HEK293 (cell line): ENCODE measurements at regions not wholly inside any gene's neighbourhood (a gene's known extent, or its start where the extent isn't known, plus 50 kb on each side); places are given as distances from the start of the nearest gene placed in this dataset.

Experiments
- CTCF ChIA-PET: fragments of 350-600 bp; formaldehyde crosslinking; extraction: SDS; loops from one replicate; lab custom pipeline; 2021; ENCODE audit warnings: antibody characterized with exemption; lab: Yijun Ruan, JAX
- POLR2A ChIA-PET: fragments of 300-600 bp; formaldehyde crosslinking; extraction: SDS; loops from one replicate; lab custom pipeline; 2020; ENCODE audit warnings: antibody characterized with exemption, inconsistent platforms; lab: Yijun Ruan, JAX
- H3K27ac ChIP-seq: fragments of 200-500 bp; sonication (Bioruptor generic); 2 replicates; pipeline ENCODE4 v1.5.1; 2014; ENCODE audit warnings: low read depth, low read length, control low read depth, inconsistent platforms; ENCODE audit errors: extremely low read depth
- H3K36me3 ChIP-seq, 2 experiments: fragments of 200-500 bp in 1 of 2; sonication (Bioruptor generic) in 1 of 2; 1 replicate in 1 of 2; 2 replicates in 1 of 2; pipeline ENCODE4 v1.5.1; 2014 to 2017; ENCODE audit warnings: inconsistent platforms in 2 of 2, low read length in 2 of 2; ENCODE audit not compliant: control insufficient read depth in 2 of 2, insufficient read depth in 1 of 2
- H3K4me1 ChIP-seq: fragments of 200-500 bp; sonication (Bioruptor generic); 2 replicates; pipeline ENCODE4 v1.5.1; 2014; ENCODE audit warnings: mild to moderate bottlenecking, low read length, inconsistent platforms; ENCODE audit not compliant: control insufficient read depth, insufficient read depth
- H3K4me3 ChIP-seq: 2 replicates; pipeline ENCODE4 v1.5.1; 2011; ENCODE audit warnings: low read depth, mild to moderate bottlenecking, control low read depth, low read length, moderate library complexity
- H3K9me3 ChIP-seq: fragments of 200-500 bp; sonication (Bioruptor generic); 2 replicates; pipeline ENCODE4 v1.5.1; 2014; ENCODE audit warnings: low read depth, low read length, inconsistent platforms; ENCODE audit not compliant: control insufficient read depth, insufficient read depth
- BCL11B ChIP-seq: fragments of 450-650 bp; formaldehyde crosslinking; IDR thresholded peaks from 2 replicates; pipeline ENCODE4 v1.5.1; 2016; ENCODE audit warnings: low read depth, missing biosample characterization, missing genetic modification characterization
- GLI4 ChIP-seq: fragments of 450-650 bp; formaldehyde crosslinking; IDR thresholded peaks from 2 replicates; pipeline ENCODE4 v1.5.1; 2016; ENCODE audit warnings: missing biosample characterization, missing genetic modification characterization
- GLIS1 ChIP-seq: fragments of 450-650 bp; formaldehyde crosslinking; IDR thresholded peaks from 2 replicates; pipeline ENCODE4 v1.5.1; 2016; ENCODE audit warnings: missing biosample characterization, missing genetic modification characterization
- HOXC10 ChIP-seq: sonication (generic); formaldehyde crosslinking; IDR thresholded peaks from 2 replicates; pipeline ENCODE4 v1.8.1; 2023; ENCODE audit warnings: mild to moderate bottlenecking, missing genetic modification reagents
- KLF1 ChIP-seq: fragments of 450-650 bp; formaldehyde crosslinking; IDR thresholded peaks from 2 replicates; pipeline ENCODE4 v1.5.1; 2016; ENCODE audit warnings: missing biosample characterization, missing genetic modification characterization
- KLF10 ChIP-seq: fragments of 450-650 bp; IDR thresholded peaks from 2 replicates; pipeline ENCODE4 v1.5.1; 2018; ENCODE audit warnings: missing biosample characterization, mild to moderate bottlenecking, missing genetic modification characterization
- KLF16 ChIP-seq: fragments of 450-650 bp; formaldehyde crosslinking; IDR thresholded peaks from 2 replicates; pipeline ENCODE4 v1.5.1; 2017; ENCODE audit warnings: missing biosample characterization, missing genetic modification characterization
- KLF17 ChIP-seq: fragments of 450-650 bp; formaldehyde crosslinking; IDR thresholded peaks from 2 replicates; pipeline ENCODE4 v1.5.1; 2016; ENCODE audit warnings: missing biosample characterization, missing genetic modification characterization
- PRDM10 ChIP-seq: fragments of 450-650 bp; formaldehyde crosslinking; IDR thresholded peaks from 2 replicates; pipeline ENCODE4 v1.5.1; 2016; ENCODE audit warnings: missing biosample characterization, missing genetic modification characterization
- RBAK ChIP-seq: fragments of 450-650 bp; formaldehyde crosslinking; IDR thresholded peaks from 2 replicates; pipeline ENCODE4 v1.5.1; 2016; ENCODE audit warnings: missing biosample characterization, missing genetic modification characterization
- ZNF114 ChIP-seq: fragments of 450-650 bp; formaldehyde crosslinking; IDR thresholded peaks from 2 replicates; pipeline ENCODE4 v1.5.0; 2017; ENCODE audit warnings: missing biosample characterization, missing genetic modification characterization
- ZNF157 ChIP-seq: fragments of 450-650 bp; formaldehyde crosslinking; IDR thresholded peaks from 2 replicates; pipeline ENCODE4 v1.5.1; 2016; ENCODE audit warnings: missing biosample characterization, missing genetic modification characterization
- ZNF24 ChIP-seq: fragments of 450-650 bp; formaldehyde crosslinking; IDR thresholded peaks from 2 replicates; pipeline ENCODE4 v1.5.1; 2016; ENCODE audit warnings: missing biosample characterization, missing genetic modification characterization
- ZNF335 ChIP-seq: fragments of 450-650 bp; formaldehyde crosslinking; conservative IDR thresholded peaks from 2 replicates; pipeline ENCODE4 v1.5.1; 2016; ENCODE audit warnings: missing biosample characterization, missing genetic modification characterization
- ZNF350 ChIP-seq: fragments of 450-650 bp; formaldehyde crosslinking; IDR thresholded peaks from 2 replicates; pipeline ENCODE4 v1.5.0; 2017; ENCODE audit warnings: missing biosample characterization, mild to moderate bottlenecking, missing genetic modification characterization
- ZNF394 ChIP-seq: fragments of 450-650 bp; formaldehyde crosslinking; IDR thresholded peaks from 2 replicates; pipeline ENCODE4 v1.5.1; 2016; ENCODE audit warnings: missing biosample characterization, missing genetic modification characterization, mild to moderate bottlenecking, moderate library complexity, borderline replicate concordance
- ZNF404 ChIP-seq: fragments of 450-650 bp; formaldehyde crosslinking; IDR thresholded peaks from 2 replicates; pipeline ENCODE4 v1.5.1; 2017; ENCODE audit warnings: missing biosample characterization, missing genetic modification characterization
- ZNF433 ChIP-seq: fragments of 450-650 bp; formaldehyde crosslinking; IDR thresholded peaks from 2 replicates; pipeline ENCODE4 v1.5.1; 2016; ENCODE audit warnings: missing biosample characterization, missing genetic modification characterization, low read depth
- ZNF513 ChIP-seq: fragments of 450-650 bp; IDR thresholded peaks from 2 replicates; pipeline ENCODE4 v1.5.1; 2018; ENCODE audit warnings: missing biosample characterization, missing genetic modification characterization
- ZNF639 ChIP-seq: fragments of 450-650 bp; formaldehyde crosslinking; IDR thresholded peaks from 2 replicates; pipeline ENCODE4 v1.5.1; 2016; ENCODE audit warnings: missing biosample characterization, missing genetic modification characterization
- TF ChIP-seq, protein P1 (sequence below): fragments of 450-650 bp; formaldehyde crosslinking; IDR thresholded peaks from 2 replicates; pipeline ENCODE4 v1.5.1; 2016; ENCODE audit warnings: missing biosample characterization, missing genetic modification characterization
- TF ChIP-seq, protein P2 (sequence below): fragments of 450-650 bp; formaldehyde crosslinking; IDR thresholded peaks from 2 replicates; pipeline ENCODE4 v1.5.1; 2016; ENCODE audit warnings: missing biosample characterization, missing genetic modification characterization

DNA sequence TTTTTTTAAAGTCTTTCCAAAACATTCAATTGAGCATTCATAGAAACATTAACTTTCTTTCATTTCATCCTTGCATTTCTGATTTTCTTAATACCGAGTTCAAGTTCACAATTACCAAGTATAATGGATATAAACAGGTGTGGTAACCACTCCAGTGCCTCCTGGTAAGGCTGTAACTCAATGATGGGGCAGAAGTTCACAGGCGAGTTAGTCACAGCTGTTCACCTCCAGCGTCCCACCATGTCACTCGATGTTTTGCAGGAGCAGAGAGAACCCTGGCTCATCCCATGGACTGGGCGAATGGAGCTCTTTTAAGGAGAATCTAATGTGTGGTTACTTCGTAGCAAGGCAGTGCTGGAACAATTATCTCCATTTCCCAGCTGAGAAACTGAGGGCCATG lies 94.4 kb upstream of the ALX4 start:
- Histone ChIP-seq H3K4me1 (no peaks in the 10 kb centered on the region), H3K4me3 (no peak overlapping the region), H3K36me3 (no peaks in the 10 kb centered on the region), H3K27ac (no peak overlapping the region), H3K9me3 (no peaks in the 10 kb centered on the region)
- no peak for TF ChIP-seq ZNF433 (tag by site-specific recombination)
- TF ChIP-seq KLF17 (tag by site-specific recombination), result no peak
- no peak for TF ChIP-seq ZNF335 (tag by site-specific recombination)
- TF ChIP-seq KLF1, result no peak
- no peak for TF ChIP-seq ZNF350 (tag by site-specific recombination)
- no peak for TF ChIP-seq ZNF114 (tag by site-specific recombination)
- TF ChIP-seq ZNF24 (tag by site-specific recombination), result no peak
- TF ChIP-seq, protein P1, sequence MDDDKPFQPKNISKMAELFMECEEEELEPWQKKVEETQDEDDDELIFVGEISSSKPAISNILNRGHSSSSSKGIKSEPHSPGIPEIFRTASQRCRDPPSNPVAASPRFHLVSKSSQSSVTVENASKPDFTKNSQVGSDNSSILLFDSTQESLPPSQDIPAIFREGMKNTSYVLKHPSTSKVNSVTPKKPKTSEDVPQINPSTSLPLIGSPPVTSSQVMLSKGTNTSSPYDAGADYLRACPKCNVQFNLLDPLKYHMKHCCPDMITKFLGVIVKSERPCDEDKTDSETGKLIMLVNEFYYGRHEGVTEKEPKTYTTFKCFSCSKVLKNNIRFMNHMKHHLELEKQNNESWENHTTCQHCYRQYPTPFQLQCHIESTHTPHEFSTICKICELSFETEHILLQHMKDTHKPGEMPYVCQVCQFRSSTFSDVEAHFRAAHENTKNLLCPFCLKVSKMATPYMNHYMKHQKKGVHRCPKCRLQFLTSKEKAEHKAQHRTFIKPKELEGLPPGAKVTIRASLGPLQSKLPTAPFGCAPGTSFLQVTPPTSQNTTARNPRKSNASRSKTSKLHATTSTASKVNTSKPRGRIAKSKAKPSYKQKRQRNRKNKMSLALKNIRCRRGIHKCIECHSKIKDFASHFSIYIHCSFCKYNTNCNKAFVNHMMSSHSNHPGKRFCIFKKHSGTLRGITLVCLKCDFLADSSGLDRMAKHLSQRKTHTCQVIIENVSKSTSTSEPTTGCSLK (tag by site-specific recombination), result no peak
- no peak for TF ChIP-seq HOXC10 (CRISPR knock-in tag)
- no peak for TF ChIP-seq ZNF157
- no peak for TF ChIP-seq ZNF513
- CTCF ChIA-PET, result interaction anchor here (1.5 kb wide), 1 partner anchor 271 kb away, joined by 3 read pairs; no protein-coding TSS in a partner anchor
- POLR2A ChIA-PET, result no interaction called here

DNA sequence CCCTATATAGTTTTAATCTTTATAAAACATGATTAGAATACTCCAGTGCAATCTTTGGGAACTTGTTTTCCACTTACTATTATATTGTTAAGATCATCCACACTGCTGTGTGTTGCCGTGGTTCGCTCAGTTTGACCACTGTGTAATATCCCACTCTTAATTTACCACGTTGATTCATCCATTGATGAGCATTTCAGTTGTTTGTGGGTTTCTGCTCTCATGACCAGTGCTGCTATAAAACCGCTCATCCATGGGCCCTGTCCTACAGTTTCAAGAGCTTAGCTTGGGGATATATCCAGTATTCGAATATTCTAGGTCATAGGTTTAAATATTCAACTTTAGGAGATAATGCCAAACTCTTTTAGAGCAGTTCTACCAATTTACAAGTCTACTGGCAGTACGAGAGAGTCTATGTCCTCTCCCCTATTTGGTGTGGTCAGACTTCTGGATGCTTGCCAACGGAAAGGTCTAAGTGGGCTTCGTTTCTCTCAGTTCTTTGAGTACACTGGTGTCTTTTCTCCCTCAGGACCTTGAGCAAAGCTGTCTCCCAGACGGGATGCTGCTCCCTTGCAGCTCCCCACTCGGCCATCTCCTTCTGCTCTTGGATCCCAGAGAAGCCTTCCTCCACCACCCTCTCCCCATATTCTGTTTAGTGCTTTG lies 94.9 kb upstream of the ALX4 start:
- no peaks in the 10 kb centered on the region for H3K4me1 ChIP-seq
- ChIA-PET CTCF (interaction anchor here (1.5 kb wide), 1 partner anchor 271 kb away, joined by 3 read pairs; no protein-coding TSS in a partner anchor), POLR2A (no interaction called here)
- H3K9me3 ChIP-seq, result no peaks in the 10 kb centered on the region
- H3K27ac ChIP-seq, result no peak overlapping the region
- H3K36me3 ChIP-seq, result no peaks in the 10 kb centered on the region
- no peak overlapping the region for H3K4me3 ChIP-seq
- TF ChIP-seq ZNF639, result no peak
- TF ChIP-seq KLF1, result no peak
- no peak for TF ChIP-seq GLIS1 (tag by site-specific recombination)
- no peak for TF ChIP-seq BCL11B (tag by site-specific recombination)
- TF ChIP-seq, protein P2, sequence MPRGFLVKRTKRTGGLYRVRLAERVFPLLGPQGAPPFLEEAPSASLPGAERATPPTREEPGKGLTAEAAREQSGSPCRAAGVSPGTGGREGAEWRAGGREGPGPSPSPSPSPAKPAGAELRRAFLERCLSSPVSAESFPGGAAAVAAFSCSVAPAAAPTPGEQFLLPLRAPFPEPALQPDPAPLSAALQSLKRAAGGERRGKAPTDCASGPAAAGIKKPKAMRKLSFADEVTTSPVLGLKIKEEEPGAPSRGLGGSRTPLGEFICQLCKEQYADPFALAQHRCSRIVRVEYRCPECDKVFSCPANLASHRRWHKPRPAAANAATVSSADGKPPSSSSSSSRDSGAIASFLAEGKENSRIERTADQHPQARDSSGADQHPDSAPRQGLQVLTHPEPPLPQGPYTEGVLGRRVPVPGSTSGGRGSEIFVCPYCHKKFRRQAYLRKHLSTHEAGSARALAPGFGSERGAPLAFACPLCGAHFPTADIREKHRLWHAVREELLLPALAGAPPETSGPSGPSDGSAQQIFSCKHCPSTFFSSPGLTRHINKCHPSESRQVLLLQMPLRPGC (tag by site-specific recombination), result no peak
- no peak for TF ChIP-seq KLF10 (tag by site-specific recombination)
- no peak for TF ChIP-seq PRDM10 (tag by site-specific recombination)
- TF ChIP-seq RBAK, result no peak
- no peak for TF ChIP-seq GLI4
- TF ChIP-seq ZNF404 (tag by site-specific recombination), result no peak
- no peak for TF ChIP-seq ZNF394 (tag by site-specific recombination)
- TF ChIP-seq ZNF335 (tag by site-specific recombination), result no peak
- no peak for TF ChIP-seq KLF16 (tag by site-specific recombination)
